Activated T-cell treated with anti-CD3 and anti-CD28 coated beads, Interleukin-2, amount 50 U/mL, for 48 hours (primary cell): ENCODE measurements at regions not wholly inside any gene's neighbourhood (a gene's known extent, or its start where the extent isn't known, plus 50 kb on each side); places are given as distances from the start of the nearest gene placed in this dataset.
"Not testable (repeated sequence)": the region's sequence is repeated elsewhere in the genome, so short reads cannot be mapped to it uniquely, and the experiment has no call there.

Experiments
- DNase-seq, 2 experiments: peaks; one replicate each; pipeline ENCODE4 v3.0.0-alpha.2; 2020

GRCh38 chr12:105423237-105423636 lies 92.7 kb downstream of the C12orf75 start:
- DNase-seq, result no peak

DNA sequence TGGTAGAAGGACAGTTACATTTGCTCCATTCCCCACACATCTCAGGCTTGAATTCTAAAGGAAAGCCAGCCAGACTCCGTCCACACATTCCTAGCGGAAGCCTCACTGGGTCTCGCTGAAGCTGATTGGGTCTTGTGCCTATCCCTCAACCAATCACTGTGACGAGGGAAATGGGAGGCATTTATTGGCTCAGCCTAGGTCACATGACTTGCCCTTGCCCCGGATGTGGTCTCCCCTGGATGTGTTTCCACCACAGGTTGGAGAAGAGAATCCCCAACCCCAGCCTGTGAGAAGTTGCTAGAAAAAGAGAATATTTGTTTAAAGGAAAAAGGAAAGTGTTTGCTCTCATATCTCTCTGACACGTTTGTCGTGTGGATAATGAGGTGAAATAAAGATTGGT lies 93.4 kb downstream of the C12orf75 start:
- no peak for DNase-seq

DNA sequence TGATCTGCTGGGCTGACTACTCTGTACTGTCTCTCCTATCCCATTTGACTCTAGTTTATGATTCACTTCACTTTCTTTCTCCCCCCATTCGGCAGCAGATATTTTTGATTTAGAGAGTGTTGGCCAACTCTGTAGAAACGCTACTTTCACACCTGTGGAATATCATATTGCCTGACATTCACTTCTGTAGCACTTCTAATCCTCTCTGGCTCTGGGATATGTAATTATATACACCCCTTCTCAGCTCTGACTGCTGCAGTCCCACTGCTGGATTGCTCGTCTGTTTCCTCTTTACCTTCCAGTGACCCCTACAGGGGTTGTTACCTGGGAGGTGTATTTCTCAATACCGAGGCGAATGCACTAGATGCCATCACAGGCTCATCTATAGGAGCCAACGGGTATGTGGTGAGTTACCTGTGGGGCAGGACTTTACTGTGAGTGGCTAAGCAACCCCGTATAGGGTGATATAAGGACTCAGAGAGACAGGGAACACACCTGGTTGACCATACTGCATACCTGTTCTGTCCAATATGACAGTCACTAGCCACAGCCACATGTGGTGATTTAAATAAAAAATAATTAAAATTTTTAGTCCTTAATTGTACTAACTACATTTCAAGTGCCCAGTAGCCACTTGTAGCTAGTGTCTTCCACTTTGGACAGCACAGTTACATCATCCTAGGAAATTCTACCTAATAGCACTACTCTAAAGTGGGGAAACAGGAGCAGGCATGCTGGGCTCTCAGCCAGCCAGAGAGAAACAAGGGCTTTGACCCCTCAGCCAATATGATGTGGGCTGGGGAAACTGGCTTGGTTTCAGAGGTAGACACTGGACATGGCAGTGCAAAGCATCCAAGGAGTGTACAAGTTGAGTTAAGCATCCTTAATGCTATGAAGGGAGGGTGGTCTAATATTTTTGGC lies 95.0 kb downstream of the C12orf75 start:
- no peak for DNase-seq

- no peak for DNase-seq
Observed at GRCh38 chr12:105426766-105427165, 96.3 kb downstream of the C12orf75 start.

DNA sequence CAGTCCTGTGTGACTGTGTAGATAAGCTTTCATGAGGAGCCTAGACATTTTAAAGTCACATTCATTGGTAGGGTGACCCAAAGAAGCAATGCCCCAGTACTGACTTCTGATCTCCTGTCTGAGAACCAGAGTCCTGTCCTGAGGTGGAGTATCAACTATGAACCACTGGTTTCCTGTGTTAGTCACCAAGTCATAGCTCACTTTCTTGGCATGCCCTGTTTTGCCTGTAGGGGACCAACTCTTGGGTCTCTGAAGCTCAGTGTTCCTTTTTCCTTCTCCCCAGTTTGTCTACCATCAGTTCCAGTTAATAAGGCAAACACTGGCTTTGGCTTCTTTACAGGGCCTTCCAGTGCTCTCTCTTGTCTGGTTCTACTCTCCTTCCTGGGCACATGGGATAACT lies 97.4 kb downstream of the C12orf75 start:
- DNase-seq, result no peak

GRCh38 chr12:105428793-105429395 lies 98.4 kb downstream of the C12orf75 start:
- no peak for DNase-seq

- DNase-seq, result no peak
Observed at GRCh38 chr12:105429511-105429910, 99.0 kb downstream of the C12orf75 start.

GRCh38 chr12:105431537-105432100 lies 101.1 kb downstream of the C12orf75 start:
- DNase-seq, result no peak

- DNase-seq, result no peak
Observed at GRCh38 chr12:105433804-105434203, 103.3 kb downstream of the C12orf75 start.

- no peak for DNase-seq
Observed at GRCh38 chr12:105436636-105437035, 106.1 kb downstream of the C12orf75 start.

DNA sequence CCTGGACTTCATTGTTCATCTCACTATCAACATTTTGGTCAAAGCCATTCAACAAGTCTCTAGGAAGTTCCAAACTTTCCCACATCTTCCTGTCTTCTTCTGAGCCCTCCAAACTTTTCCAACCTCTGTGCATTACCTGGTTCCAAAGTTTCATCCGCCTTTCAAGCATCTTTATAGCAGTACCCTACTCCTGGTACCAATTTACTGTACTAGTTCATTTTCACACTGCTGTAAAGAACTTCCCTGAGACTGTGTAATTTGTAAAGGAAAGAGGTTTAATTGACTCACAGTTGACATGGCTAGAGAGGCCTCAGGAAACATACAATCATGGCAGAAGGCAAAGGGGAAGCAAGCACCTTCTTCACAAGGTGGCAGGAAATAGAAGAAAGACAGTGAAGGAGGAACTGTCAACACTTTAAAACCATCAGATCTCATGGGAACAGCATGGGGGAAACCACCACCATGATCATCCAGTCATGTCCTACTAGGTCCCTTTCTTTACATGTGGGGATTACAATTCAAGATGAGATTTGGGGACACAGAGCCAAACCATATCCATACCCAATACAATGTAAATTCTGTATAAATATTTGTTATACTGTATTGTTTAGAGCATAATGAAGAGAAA lies 109.7 kb downstream of the C12orf75 start:
- no peak for DNase-seq

DNA sequence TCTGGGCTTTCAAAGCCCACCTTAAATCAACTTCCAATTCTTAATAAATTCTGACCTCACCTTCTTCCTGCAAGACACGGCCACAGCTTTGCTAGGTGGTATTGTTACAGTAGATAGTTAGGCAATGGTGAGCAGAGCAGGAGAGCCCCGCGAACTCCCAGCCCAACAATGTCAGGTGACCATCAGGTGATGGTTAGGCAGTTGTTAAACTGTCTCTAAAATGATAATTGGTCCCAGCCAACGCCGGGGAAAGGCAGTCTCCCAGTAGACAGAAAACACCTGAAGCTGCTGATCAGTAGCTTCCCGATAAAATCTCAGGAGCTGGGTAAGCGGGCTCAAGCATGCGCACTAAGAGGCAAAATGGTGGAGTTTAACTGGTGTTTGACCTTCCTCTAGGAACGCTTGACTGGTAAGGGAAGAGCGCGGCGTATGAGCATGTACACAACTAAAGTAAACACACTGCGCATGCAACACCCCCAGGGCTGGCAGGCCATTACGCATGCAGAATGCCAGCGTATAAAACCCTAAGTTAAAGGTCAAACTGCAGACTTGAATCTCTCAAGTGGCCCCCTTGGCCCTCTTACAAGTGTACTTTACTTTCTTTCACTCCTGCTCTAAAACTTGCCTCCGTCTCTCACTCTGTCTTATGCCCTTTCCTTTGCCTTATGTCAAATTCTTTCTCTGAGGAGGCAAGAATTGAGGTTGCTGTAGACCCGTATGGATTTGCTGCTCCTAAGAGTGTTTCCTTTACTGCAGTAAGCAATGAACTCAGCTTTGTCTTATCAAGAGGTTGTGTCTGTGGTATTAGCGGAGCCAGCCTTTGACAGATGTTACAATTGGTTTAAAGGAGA lies 113.5 kb downstream of the C12orf75 start:
- DNase-seq, result no peak

DNA sequence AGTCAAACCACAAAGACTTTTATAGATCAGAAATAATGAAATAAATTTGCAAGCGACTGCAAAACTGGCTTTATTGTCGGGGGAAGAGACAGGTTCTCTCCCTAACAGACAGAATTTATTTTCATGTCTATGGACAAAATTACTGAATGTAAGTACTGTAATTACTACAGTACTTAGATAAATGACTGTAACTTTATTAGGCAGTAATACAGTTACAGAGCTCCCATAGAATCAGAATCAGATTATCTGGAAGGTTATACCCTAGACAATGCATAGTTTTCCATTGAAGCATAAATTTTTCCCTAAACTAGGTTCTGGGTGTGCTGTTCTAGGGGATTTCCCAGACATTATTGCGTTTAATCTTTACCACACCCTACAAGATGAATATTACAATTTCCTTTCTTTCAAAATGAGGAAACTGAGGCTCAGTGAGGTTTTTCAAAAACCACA lies 114.2 kb downstream of the C12orf75 start:
- DNase-seq, result no peak

- DNase-seq, result no peak
Observed at GRCh38 chr12:105445249-105445648, 114.8 kb downstream of the C12orf75 start.

DNA sequence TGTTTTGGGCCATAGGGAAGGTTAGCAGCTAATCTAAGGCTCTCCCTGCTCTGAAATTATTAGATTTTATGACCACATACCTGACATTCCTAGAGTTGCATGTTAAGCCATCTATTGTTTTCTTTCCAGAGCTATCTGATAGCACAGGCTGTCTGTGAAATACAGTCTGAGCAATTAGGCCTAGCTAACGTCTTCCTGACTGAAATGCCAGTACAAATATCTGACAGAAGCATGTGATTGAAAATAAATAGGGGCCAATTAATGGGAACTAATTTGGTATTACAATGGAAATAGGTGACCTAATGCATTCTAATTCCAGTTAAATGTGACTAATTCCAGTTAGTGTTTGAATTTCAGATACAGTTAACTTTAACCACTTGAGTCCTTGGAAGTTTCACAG lies 115.2 kb downstream of the C12orf75 start:
- no peak for DNase-seq

DNA sequence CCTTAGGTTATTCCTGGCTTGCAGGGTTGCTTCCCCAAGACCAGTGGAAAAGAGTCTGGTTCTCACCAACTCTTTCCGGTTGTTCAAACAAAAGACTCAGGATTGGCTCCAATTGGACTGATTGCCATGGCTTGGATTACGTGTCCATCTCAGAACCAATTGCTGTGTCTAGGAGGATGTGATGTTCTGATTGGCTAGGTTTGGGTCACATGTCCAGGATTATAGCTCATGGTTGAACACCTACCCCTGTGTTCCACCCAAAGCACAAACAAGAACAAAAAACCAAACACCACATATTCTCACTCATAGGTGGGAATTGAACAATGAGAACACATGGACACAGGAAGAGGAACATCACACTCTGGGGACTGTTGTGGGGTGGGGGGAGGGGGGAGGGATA lies 116.0 kb downstream of the C12orf75 start:
- DNase-seq, result not testable (repeated sequence)

DNA sequence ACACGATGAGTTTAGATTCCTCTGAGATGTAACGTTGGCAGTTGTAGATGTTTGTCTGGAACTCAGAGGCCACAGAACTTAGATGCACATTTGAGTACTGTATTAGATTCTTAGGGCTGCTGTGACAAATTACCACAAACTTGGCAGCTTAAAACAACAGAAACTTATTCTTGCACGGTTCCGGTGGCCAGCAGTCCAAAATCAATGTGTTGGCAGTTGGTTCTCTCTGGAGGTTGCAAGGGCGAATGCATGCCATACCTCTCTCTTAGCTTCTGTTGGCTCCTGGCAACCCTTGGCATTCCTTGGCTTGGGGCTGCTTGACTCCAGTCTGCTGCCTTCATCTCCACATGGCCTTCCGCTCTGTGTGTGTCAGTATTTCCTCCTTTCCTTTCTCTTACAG lies 118.9 kb downstream of the C12orf75 start:
- no peak for DNase-seq

GRCh38 chr12:105451211-105451610 lies 120.7 kb downstream of the C12orf75 start:
- no peak for DNase-seq

DNA sequence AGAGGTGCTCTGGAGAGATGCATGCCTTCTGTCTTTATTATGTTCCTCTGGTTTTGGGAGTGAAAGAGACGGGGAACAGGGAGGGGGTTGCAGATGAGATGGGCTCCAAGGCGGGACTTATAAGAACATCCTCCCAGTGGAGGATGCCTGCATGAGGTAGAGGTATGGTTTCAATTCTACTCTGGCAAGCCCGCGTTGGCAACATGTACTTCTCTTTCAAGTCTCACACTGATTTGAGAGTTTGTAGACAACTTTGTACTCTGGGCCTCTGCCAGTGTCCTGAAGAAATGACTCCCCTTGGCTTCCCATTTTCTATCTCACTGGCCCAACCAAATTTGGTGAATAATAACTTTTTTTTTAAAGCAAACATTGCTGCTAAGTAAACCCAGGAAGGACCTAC lies 121.3 kb downstream of the C12orf75 start:
- DNase-seq, result no peak

- DNase-seq, result no peak
Observed at GRCh38 chr12:105453316-105453715, 122.8 kb downstream of the C12orf75 start.

DNA sequence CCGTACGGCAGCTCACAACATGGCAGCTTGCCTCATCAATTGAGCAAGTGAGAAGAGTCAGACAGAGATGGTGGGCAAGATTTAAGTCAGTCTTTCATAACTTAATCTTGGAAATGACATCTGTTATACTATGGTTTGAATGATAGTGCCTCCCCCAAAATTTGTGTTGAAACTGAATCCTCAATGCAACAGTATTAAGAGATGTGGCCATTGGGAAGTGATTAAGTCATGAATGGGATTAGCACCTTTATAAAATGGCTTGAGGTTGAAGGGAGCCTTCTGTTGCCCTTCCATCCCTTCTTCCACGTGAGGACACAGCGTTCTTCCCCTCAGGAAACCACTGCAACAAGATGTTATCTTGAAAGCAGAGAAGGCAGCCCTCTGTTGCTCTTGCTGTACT lies 124.2 kb downstream of the C12orf75 start:
- no peak for DNase-seq

- no peak for DNase-seq
Observed at GRCh38 chr12:105455261-105455660, 124.8 kb downstream of the C12orf75 start.

- no peak for DNase-seq
Observed at GRCh38 chr12:105457026-105457425, 126.5 kb downstream of the C12orf75 start.
